NCI-H82 (cell line): ENCODE measurements at regions not wholly inside any gene's neighbourhood (a gene's known extent, or its start where the extent isn't known, plus 50 kb on each side); places are given as distances from the start of the nearest gene placed in this dataset.
"Not testable (repeated sequence)": the region's sequence is repeated elsewhere in the genome, so short reads cannot be mapped to it uniquely, and the experiment has no call there.

Experiments used
- DNase-seq: peaks from one replicate; lab custom pipeline; 2025; lab: John Stamatoyannopoulos, UW

DNA sequence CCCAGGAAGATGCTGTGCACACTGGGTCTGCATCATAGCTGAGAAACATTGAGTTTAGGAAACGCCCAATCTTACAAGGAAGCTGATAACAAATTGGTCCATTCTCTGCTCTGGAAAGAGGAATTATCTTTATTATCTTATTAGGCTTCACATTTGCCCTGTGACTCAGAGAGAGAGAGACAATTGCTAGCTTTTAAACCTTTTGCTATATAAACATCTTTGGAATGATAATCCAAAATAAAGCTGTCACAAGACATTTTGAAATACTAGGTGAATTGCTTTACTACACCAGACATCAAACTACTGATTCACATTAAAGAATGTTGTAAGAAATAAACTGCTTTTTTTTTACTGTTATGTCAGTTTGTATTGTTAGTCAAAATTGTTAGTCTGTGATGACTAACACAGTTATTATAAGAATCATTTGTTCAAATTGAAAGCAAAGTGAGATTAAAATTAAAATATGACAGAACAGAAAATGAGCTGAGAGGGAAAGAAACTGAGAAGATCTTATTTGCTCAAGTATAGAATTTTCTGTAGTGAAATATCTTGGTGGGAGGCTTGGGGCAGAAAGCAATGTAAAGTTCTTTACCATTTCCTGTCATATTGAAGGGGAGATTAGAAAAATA is 765.4 kb upstream of the PCDH10 start:
- peak; percentile 1 for DNase-seq

- DNase-seq = no peak
Measured at GRCh38 chr4:132384709-132385108, 764.4 kb upstream of the PCDH10 start.

DNA sequence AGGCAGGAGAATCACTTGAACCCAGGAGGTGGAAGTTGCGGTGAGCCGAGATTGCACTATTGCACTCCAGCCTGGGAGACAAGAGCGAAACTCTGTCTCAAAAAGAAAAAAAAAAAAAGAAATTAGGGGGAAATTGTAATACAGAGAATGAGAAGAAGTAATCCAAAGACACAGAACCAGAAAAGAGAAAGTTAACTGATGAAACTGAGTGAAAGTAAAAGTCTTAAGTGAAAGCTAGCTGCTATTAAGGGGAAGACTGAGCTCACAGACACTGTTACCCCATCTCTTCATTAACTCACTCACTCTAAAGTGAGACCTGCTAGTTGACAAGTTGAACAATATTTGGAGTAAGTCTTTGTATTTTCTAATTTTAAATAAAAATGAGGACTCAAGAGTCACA is 763.0 kb upstream of the PCDH10 start:
- no peak for DNase-seq

GRCh38 chr4:132387060-132387459 is 762.0 kb upstream of the PCDH10 start:
- DNase-seq = no peak

GRCh38 chr4:132395561-132395960 is 753.5 kb upstream of the PCDH10 start:
- no peak for DNase-seq

DNA sequence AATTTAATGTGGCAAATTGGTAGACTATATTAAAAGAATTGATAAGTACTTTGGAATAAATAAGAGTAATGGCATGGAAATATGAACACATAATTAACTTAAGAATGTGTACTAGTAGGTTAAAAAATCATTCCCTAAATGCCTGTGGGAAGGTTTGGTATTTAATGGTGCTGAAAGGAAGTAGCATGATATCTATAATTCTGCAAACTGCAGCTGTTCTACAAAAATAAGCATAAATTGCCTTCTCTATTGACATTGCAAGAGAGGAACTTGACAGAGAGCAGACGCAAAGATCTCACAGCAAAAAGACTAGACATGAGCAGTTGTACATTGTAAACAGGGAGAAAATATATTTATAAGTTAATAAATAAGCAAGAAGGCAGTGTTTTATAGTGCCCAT is 752.5 kb upstream of the PCDH10 start:
- no peak for DNase-seq

DNA sequence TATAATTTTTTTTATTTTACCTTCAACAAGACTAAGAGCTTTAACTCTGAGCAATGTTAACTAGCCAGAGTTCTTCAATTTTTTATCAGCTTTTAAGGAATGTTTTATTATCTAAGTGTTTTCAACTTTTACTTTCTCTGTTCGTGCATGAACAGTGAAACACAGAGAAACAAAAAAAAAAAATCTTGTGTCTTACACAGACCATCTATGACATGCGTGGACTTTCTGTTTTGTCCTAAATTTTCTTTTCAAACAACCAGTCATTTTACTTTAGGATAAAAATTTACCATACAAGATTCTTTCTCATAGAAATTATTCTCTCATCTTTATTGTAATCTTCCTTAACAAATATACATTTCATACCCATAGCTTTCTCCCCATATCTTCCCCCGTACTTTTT is 731.9 kb upstream of the PCDH10 start:
- DNase-seq = no peak

DNA sequence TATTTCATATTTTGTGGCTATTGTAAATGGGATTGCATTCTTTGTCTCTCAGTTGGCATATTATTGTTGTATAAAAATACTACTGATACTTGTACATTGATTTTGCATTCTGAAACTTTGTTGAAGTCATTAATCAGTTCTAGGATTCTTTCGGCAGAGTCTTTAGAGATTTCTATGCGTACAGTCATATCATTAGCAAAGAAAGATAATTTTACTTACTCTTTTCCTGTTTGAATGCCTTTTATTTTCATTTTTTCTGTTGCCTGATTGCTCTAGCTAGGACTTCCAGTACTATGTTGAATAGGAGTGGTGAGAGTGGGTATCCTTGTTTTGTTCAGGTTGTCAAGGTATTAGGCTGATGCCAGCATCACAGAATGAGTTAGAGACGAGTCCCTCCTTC is 722.0 kb upstream of the PCDH10 start:
- DNase-seq = no peak

GRCh38 chr4:132437117-132437516 is 712.0 kb upstream of the PCDH10 start:
- DNase-seq = no peak

DNA sequence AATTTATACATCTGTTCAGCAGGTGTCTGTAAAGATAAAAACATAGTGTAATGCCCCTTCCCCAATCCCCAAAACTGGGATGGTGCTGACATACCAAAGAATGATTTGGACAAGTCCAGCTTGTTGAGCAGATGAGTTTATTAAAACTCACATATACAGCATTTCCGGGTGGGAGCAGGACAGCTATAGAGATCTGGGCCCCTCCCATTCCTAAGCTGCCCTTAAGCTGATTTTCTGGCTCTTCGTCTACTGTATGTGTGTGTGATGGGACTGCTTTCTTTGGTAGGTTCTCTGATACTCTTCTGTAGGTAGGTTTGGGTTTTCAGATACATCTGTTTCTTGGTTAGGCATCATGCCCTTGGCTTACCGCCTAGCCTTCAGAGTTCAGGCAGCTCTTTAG is 703.7 kb upstream of the PCDH10 start:
- DNase-seq = peak; percentile 90

DNA sequence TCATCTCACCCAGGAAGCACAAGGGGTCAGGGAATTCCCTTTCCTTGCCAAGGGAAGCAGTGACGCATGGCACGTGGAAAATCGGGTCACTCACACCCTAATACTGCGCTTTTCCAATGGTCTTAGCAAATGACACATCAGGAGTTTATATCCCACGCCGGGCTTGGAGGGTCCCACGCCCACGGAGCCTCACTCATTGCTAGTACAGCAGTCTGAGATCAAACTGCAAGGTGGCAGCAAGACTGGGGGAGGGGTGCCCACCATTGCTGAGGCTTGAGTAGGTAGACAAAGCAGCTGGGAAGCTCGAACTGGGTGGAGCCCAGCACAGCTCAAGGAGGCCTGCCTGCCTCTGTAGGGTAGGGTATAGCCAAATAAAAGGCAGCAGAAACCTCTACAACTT is 691.1 kb upstream of the PCDH10 start:
- DNase-seq = not testable (repeated sequence)

GRCh38 chr4:132479543-132479942 is 669.6 kb upstream of the PCDH10 start:
- no peak for DNase-seq

DNA sequence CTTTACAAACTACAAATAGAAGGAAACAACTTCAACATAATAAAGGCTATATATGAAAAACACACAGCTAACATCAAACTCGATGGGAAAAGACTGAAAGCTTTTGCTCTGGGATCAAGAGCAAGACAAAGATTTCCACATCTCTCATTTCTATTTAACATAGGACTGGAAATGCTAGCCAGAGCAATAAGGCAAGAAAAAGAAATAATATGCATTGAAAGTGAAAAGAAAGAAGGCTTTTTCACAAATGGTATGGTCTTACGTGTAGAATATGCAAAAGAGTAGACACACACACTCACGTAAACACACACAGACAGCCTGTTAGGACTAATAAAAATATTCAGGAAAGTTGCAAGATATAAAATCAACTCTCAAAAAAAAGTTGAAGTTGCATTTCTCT is 660.5 kb upstream of the PCDH10 start:
- no peak for DNase-seq

GRCh38 chr4:132493476-132493875 is 655.6 kb upstream of the PCDH10 start:
- no peak for DNase-seq

GRCh38 chr4:132495267-132495812 is 653.8 kb upstream of the PCDH10 start:
- DNase-seq = not testable (repeated sequence)

DNA sequence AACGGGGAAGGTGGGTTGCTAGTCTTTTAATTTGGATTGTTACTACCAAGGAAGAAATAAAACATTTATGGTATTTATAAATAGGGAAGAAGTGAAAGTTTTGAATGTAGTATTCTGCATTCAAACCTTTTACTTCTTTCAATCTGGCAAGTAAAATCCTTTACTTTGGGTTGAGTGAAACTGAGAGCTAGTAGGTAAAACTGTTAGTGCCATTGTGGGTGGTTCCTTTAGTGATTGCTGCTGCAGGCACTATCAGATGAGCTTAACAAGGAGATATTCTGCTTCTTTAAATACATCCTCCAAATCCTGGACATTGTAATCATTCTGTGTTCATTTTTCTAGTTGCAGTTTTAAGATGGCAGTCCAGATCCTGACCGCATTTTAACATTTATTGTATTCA is 650.9 kb upstream of the PCDH10 start:
- no peak for DNase-seq

GRCh38 chr4:132502096-132502552 is 647.0 kb upstream of the PCDH10 start:
- no peak for DNase-seq

- no peak for DNase-seq
Measured at GRCh38 chr4:132504438-132504837, 644.7 kb upstream of the PCDH10 start.

DNA sequence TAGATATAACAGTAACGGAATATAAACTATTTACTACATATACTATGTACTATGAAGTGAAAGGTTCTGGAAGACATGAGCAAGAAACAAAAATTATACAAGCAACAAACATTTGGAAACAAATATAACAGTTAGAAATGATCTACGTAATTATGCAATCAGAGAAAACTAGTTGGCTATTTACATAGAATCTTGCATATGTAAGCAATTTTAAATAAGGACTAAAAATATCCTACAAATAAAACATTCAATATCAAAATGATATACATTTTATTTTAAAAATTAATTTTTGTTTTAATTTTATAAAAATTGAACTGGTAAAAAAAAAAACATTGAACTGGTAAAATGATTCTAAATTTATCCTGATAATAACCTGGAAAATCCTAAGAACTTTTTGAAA is 642.5 kb upstream of the PCDH10 start:
- no peak for DNase-seq

DNA sequence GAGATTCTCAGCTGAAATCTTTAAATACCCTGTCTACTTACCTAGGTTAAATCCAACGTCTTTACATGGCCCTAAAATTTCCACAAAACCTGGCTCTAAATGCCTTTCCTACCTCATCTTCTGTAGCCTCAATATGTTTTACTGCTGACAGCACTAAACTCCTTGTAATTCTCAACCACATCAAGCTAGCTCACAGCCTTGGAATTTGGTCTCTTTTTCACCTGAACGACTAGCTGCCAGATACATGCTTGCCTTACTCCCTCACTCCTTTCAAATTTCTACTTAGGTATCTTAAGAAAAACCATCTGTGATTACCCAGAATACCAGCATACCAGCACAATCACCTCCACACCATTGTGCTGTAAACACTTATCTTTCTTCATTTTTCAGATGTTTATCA is 635.6 kb upstream of the PCDH10 start:
- DNase-seq = no peak

- DNase-seq = no peak
Measured at GRCh38 chr4:132526652-132527051, 622.4 kb upstream of the PCDH10 start.

GRCh38 chr4:132527817-132528216 is 621.3 kb upstream of the PCDH10 start:
- no peak for DNase-seq

GRCh38 chr4:132530861-132531260 is 618.2 kb upstream of the PCDH10 start:
- DNase-seq = peak; percentile 11

GRCh38 chr4:132540268-132540667 is 608.8 kb upstream of the PCDH10 start:
- DNase-seq = no peak
